Mucosa of descending colon (tissue), 3 donors: ENCODE measurements at regions not wholly inside any gene's neighbourhood (a gene's known extent, or its start where the extent isn't known, plus 50 kb on each side); places are given as distances from the start of the nearest gene placed in this dataset.

Experiments
- ATAC-seq: fragments of 200-7000 bp; cut with Tn5 transposase; one replicate; pipeline ENCODE4 v1.9.1; 2020; ENCODE audit warnings: mild to moderate bottlenecking, moderate library complexity
- DNase-seq, 3 donors: peaks; one replicate each; pipeline ENCODE4 v3.0.0-alpha.2; 2020
- H3K36me3 ChIP-seq: fragments of 200-600 bp; one replicate; pipeline ENCODE4 v1.8.0; 2021; ENCODE audit warnings: low read depth, mild to moderate bottlenecking
- H3K4me1 ChIP-seq: fragments of 200-600 bp; one replicate; pipeline ENCODE4 v1.8.0; 2021; ENCODE audit warnings: low read depth, mild to moderate bottlenecking
- H3K4me3 ChIP-seq: fragments of 200-600 bp; one replicate; pipeline ENCODE4 v1.8.0; 2021; ENCODE audit warnings: mild to moderate bottlenecking
- H3K9me3 ChIP-seq: fragments of 200-600 bp; one replicate; pipeline ENCODE4 v1.8.0; 2021; ENCODE audit warnings: mild to moderate bottlenecking
- CTCF ChIP-seq: fragments of 200-600 bp; IDR thresholded peaks from one replicate; pipeline ENCODE4 v1.8.0; 2022; ENCODE audit warnings: antibody characterized with exemption, mild to moderate bottlenecking
- intact Hi-C, 2 donors: fragments of 100-400 bp; cut with DNase I in 1 of 2; cut with micrococcal nuclease in 1 of 2; formaldehyde crosslinking; loops; one replicate each; pipeline versions ENCODE4 v1.11.0 to v1.11.1; 2022; cut with DNase I, micrococcal nuclease
- donor health status: DM: no; HTN: no; CAD: no; lungs with moderate emphysema.
- donor health status: DM: no; HTN: no; CAD: no.
- donor health status: DM: no; HTN: yes; CAD: no.

- intact Hi-C loops: no loop called here
- H3K36me3 ChIP-seq: no peaks in the 10 kb centered on the region
- H3K9me3 ChIP-seq: no peaks in the 10 kb centered on the region
- ATAC-seq (no peak), DNase-seq (no peak)
- H3K4me3 ChIP-seq: no peak overlapping the region
- H3K4me1 ChIP-seq: no peaks in the 10 kb centered on the region
- TF ChIP-seq CTCF: no peak
These were observed 534.7 kb upstream of the RAB6C start for GRCh38 chr2:129444751-129445150.

GRCh38 chr2:129456691-129457090 is 522.8 kb upstream of the RAB6C start:
- intact Hi-C loops: no loop called here
- H3K36me3 ChIP-seq: no peaks in the 10 kb centered on the region
- no peaks in the 10 kb centered on the region for H3K9me3 ChIP-seq
- H3K4me3 ChIP-seq: no peak overlapping the region
- DNase-seq (no peak), ATAC-seq (no peak)
- H3K4me1 ChIP-seq: no peaks in the 10 kb centered on the region
- no peak for TF ChIP-seq CTCF

GRCh38 chr2:129457277-129457818 is 522.1 kb upstream of the RAB6C start:
- no peak for ATAC-seq

GRCh38 chr2:129458006-129458405 is 521.5 kb upstream of the RAB6C start:
- no peaks in the 10 kb centered on the region for H3K36me3 ChIP-seq
- intact Hi-C loops: no loop called here
- no peaks in the 10 kb centered on the region for H3K9me3 ChIP-seq
- no peak overlapping the region for H3K4me3 ChIP-seq
- DNase-seq (no peak), ATAC-seq (no peak)
- H3K4me1 ChIP-seq: no peaks in the 10 kb centered on the region
- no peak for TF ChIP-seq CTCF

More at GRCh38 chr2:129457277-129457818, 522.1 kb upstream of the RAB6C start:
- DNase-seq: no peak
- Histone ChIP-seq H3K4me3 (no peak overlapping the region), H3K9me3 (no peaks in the 10 kb centered on the region), H3K36me3 (no peaks in the 10 kb centered on the region), H3K4me1 (no peaks in the 10 kb centered on the region)
- intact Hi-C loops: no loop called here
- TF ChIP-seq CTCF: no peak

- TF ChIP-seq CTCF: no peak
- Histone ChIP-seq H3K9me3 (no peaks in the 10 kb centered on the region), H3K36me3 (no peaks in the 10 kb centered on the region), H3K4me1 (no peaks in the 10 kb centered on the region), H3K4me3 (no peak overlapping the region)
- intact Hi-C loops: no loop called here
- ATAC-seq (no peak), DNase-seq (no peak)
These were observed 521.0 kb upstream of the RAB6C start for GRCh38 chr2:129458436-129458835.

GRCh38 chr2:129459200-129459876 is 520.1 kb upstream of the RAB6C start:
- Histone ChIP-seq H3K4me1 (no peaks in the 10 kb centered on the region), H3K36me3 (no peaks in the 10 kb centered on the region), H3K4me3 (no peak overlapping the region), H3K9me3 (no peaks in the 10 kb centered on the region)
- intact Hi-C loops: no loop called here
- no peak for TF ChIP-seq CTCF
- no peak for ATAC-seq
- DNase-seq: no peak
